Karpas-422 (cell line): ENCODE measurements at regions not wholly inside any gene's neighbourhood (a gene's known extent, or its start where the extent isn't known, plus 50 kb on each side); places are given as distances from the start of the nearest gene placed in this dataset.

Experiments used
- DNase-seq: peaks from one replicate; pipeline ENCODE4 v3.0.0-alpha.2; 2015
- H2AFZ ChIP-seq: fragments of 200-600 bp; sonication (generic); 2 replicates; pipeline ENCODE4 v1.6.1; 2014; ENCODE audit warnings: antibody characterized with exemption, low read length, mixed read lengths
- H3K27ac ChIP-seq: fragments of 200-600 bp; sonication (generic); 2 replicates; pipeline ENCODE4 v1.5.1; 2014; ENCODE audit warnings: mild to moderate bottlenecking, low read length, moderate library complexity
- H3K27me3 ChIP-seq: fragments of 200-600 bp; sonication (generic); 2 replicates; pipeline ENCODE4 v1.6.1; 2014; ENCODE audit warnings: low read length, mixed read lengths
- H3K36me3 ChIP-seq: fragments of 200-600 bp; sonication (generic); 2 replicates; pipeline ENCODE4 v1.6.1; 2014; ENCODE audit warnings: low read length, mixed read lengths; ENCODE audit not compliant: insufficient read depth
- H3K4me1 ChIP-seq: fragments of 200-600 bp; sonication (generic); 2 replicates; pipeline ENCODE4 v1.6.1; 2014; ENCODE audit warnings: mild to moderate bottlenecking, low read length, mixed read lengths
- H3K4me2 ChIP-seq: fragments of 200-600 bp; sonication (generic); 2 replicates; pipeline ENCODE4 v1.6.1; 2014; ENCODE audit warnings: low read length, low read depth, mild to moderate bottlenecking; ENCODE audit not compliant: poor library complexity, severe bottlenecking
- H3K4me3 ChIP-seq: fragments of 200-600 bp; sonication (generic); 2 replicates; pipeline ENCODE4 v1.5.1; 2014; ENCODE audit warnings: mild to moderate bottlenecking, antibody characterized with exemption, low read length, mixed read lengths
- H3K79me2 ChIP-seq: fragments of 200-600 bp; sonication (generic); 2 replicates; pipeline ENCODE4 v1.6.1; 2014; ENCODE audit warnings: mild to moderate bottlenecking, low read length, mixed read lengths
- H3K9ac ChIP-seq: fragments of 200-600 bp; sonication (generic); 2 replicates; pipeline ENCODE4 v1.6.0; 2014; ENCODE audit warnings: low read length
- H3K9me2 ChIP-seq: fragments of 200-600 bp; sonication (generic), shearing (Covaris generic); replicated peaks from 2 replicates; pipeline ENCODE4 v1.6.0; 2014; ENCODE audit warnings: mild to moderate bottlenecking, low read length, moderate library complexity; ENCODE audit not compliant: insufficient read depth
- H3K9me3 ChIP-seq: fragments of 300-700, 200-600 bp; sonication (generic); 2 replicates; pipeline ENCODE4 v1.6.1; 2014; ENCODE audit warnings: low read length, mixed read lengths
- H4K20me1 ChIP-seq: fragments of 200-600 bp; sonication (generic); 2 replicates; pipeline ENCODE4 v1.6.1; 2014; ENCODE audit warnings: mild to moderate bottlenecking, antibody characterized with exemption, low read length, low read depth; ENCODE audit not compliant: insufficient read depth

GRCh38 chr1:209305221-209305954, 278.1 kb upstream of the CAMK1G start:
- no peaks in the 10 kb centered on the region for H3K4me1 ChIP-seq
- H3K4me3 ChIP-seq = no peak overlapping the region
- no peak overlapping the region for H2AFZ ChIP-seq
- H3K79me2 ChIP-seq = no peaks in the 10 kb centered on the region
- H3K27ac ChIP-seq = no peak overlapping the region
- H3K36me3 ChIP-seq = no peaks in the 10 kb centered on the region
- H3K9me3 ChIP-seq = no peaks in the 10 kb centered on the region
- H4K20me1 ChIP-seq = no peaks in the 10 kb centered on the region
- no peak overlapping the region for H3K9ac ChIP-seq
- no peaks in the 10 kb centered on the region for H3K9me2 ChIP-seq
- H3K4me2 ChIP-seq = no peak overlapping the region
- H3K27me3 ChIP-seq = no peaks in the 10 kb centered on the region
- DNase-seq = no peak

- Histone ChIP-seq H3K4me1 (no peaks in the 10 kb centered on the region), H3K4me2 (no peak overlapping the region), H3K36me3 (no peaks in the 10 kb centered on the region), H3K9me3 (no peaks in the 10 kb centered on the region), H2AFZ (no peak overlapping the region), H3K9me2 (no peaks in the 10 kb centered on the region), H3K27ac (no peak overlapping the region), H3K4me3 (no peak overlapping the region), H3K27me3 (no peaks in the 10 kb centered on the region), H3K9ac (no peak overlapping the region), H4K20me1 (no peaks in the 10 kb centered on the region), H3K79me2 (no peaks in the 10 kb centered on the region)
- no peak for DNase-seq
Measured at GRCh38 chr1:209307846-209308245, 275.7 kb upstream of the CAMK1G start.

GRCh38 chr1:209309198-209309597, 274.3 kb upstream of the CAMK1G start:
- Histone ChIP-seq H3K79me2 (no peaks in the 10 kb centered on the region), H3K9me2 (no peaks in the 10 kb centered on the region), H3K4me2 (no peak overlapping the region), H3K9ac (no peak overlapping the region), H2AFZ (no peak overlapping the region), H3K4me3 (no peak overlapping the region), H4K20me1 (no peaks in the 10 kb centered on the region), H3K36me3 (no peaks in the 10 kb centered on the region), H3K9me3 (no peaks in the 10 kb centered on the region), H3K27me3 (no peaks in the 10 kb centered on the region), H3K27ac (no peak overlapping the region), H3K4me1 (no peaks in the 10 kb centered on the region)
- no peak for DNase-seq

GRCh38 chr1:209311770-209312169, 271.7 kb upstream of the CAMK1G start:
- Histone ChIP-seq H3K27me3 (peaks cover 3% of the 10 kb centered on the region; the same call in 1 of the 2 replicates), H3K4me2 (no peak overlapping the region), H3K9me2 (no peaks in the 10 kb centered on the region), H3K9ac (no peak overlapping the region), H3K4me3 (no peak overlapping the region), H4K20me1 (no peaks in the 10 kb centered on the region), H3K79me2 (no peaks in the 10 kb centered on the region), H3K9me3 (no peaks in the 10 kb centered on the region), H2AFZ (no peak overlapping the region), H3K4me1 (no peaks in the 10 kb centered on the region), H3K36me3 (no peaks in the 10 kb centered on the region), H3K27ac (no peak overlapping the region)
- no peak for DNase-seq

GRCh38 chr1:209316929-209317328, 266.6 kb upstream of the CAMK1G start:
- Histone ChIP-seq H3K9me3 (no peaks in the 10 kb centered on the region), H3K79me2 (no peaks in the 10 kb centered on the region), H3K4me1 (no peaks in the 10 kb centered on the region), H3K36me3 (no peaks in the 10 kb centered on the region), H3K9me2 (no peaks in the 10 kb centered on the region), H4K20me1 (no peaks in the 10 kb centered on the region), H3K27ac (no peak overlapping the region), H2AFZ (no peak overlapping the region), H3K4me2 (no peak overlapping the region), H3K27me3 (peaks cover 3% of the 10 kb centered on the region; the same call in 1 of the 2 replicates), H3K4me3 (no peak overlapping the region), H3K9ac (no peak overlapping the region)
- no peak for DNase-seq

- no peaks in the 10 kb centered on the region for H3K79me2 ChIP-seq
- H3K9me2 ChIP-seq = no peaks in the 10 kb centered on the region
- no peaks in the 10 kb centered on the region for H3K36me3 ChIP-seq
- H3K4me2 ChIP-seq = no peak overlapping the region
- H2AFZ ChIP-seq = no peak overlapping the region
- no peak overlapping the region for H3K27ac ChIP-seq
- no peaks in the 10 kb centered on the region for H4K20me1 ChIP-seq
- H3K4me1 ChIP-seq = no peaks in the 10 kb centered on the region
- no peaks in the 10 kb centered on the region for H3K9me3 ChIP-seq
- peaks cover 3% of the 10 kb centered on the region; the same call in 1 of the 2 replicates for H3K27me3 ChIP-seq
- no peak overlapping the region for H3K9ac ChIP-seq
- H3K4me3 ChIP-seq = no peak overlapping the region
- no peak for DNase-seq
Measured at GRCh38 chr1:209318181-209319056, 265.1 kb upstream of the CAMK1G start.

- Histone ChIP-seq H3K36me3 (no peaks in the 10 kb centered on the region), H3K4me2 (no peak overlapping the region), H3K27ac (no peak overlapping the region), H3K27me3 (peaks cover 3% of the 10 kb centered on the region; the same call in 1 of the 2 replicates), H4K20me1 (no peaks in the 10 kb centered on the region), H3K9me3 (no peaks in the 10 kb centered on the region), H3K9me2 (no peaks in the 10 kb centered on the region), H3K79me2 (no peaks in the 10 kb centered on the region), H3K9ac (no peak overlapping the region), H3K4me1 (no peaks in the 10 kb centered on the region), H2AFZ (no peak overlapping the region), H3K4me3 (no peak overlapping the region)
- no peak for DNase-seq
Measured at GRCh38 chr1:209319057-209319432, 264.5 kb upstream of the CAMK1G start.

GRCh38 chr1:209319549-209319948, 264.0 kb upstream of the CAMK1G start:
- Histone ChIP-seq H3K27ac (no peak overlapping the region), H3K79me2 (no peaks in the 10 kb centered on the region), H3K4me1 (no peaks in the 10 kb centered on the region), H4K20me1 (no peaks in the 10 kb centered on the region), H3K4me3 (no peak overlapping the region), H3K4me2 (no peak overlapping the region), H3K9ac (no peak overlapping the region), H2AFZ (no peak overlapping the region), H3K27me3 (peaks cover 3% of the 10 kb centered on the region; the same call in 1 of the 2 replicates), H3K9me2 (no peaks in the 10 kb centered on the region), H3K9me3 (no peaks in the 10 kb centered on the region), H3K36me3 (no peaks in the 10 kb centered on the region)
- DNase-seq = no peak
